ENCODE measurements at regions not wholly inside any gene's neighbourhood (a gene's known extent, or its start where the extent isn't known, plus 50 kb on each side); places are given as distances from the start of the nearest gene placed in this dataset.

DNA sequence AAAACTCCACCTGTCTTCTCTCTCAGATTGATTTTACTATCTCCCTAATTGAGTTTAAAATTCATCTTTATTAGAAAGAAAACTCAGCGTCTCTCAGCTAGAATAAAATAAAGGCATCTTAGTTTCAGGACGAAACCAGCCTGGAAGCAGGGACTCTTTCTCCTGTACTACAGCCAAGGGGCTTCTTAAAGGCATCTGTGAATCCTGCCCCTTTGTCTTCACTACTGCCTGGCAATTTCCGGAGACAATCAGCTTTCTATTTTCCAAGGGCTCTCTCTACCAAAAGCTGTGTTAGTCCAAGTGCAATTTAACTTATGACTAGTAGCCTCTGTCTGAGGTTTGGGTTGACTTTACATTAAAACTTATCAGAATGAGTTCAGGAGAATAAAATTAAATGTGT lies 623.3 kb upstream of the FOXG1 start:
- TF ChIP-seq, protein P1, sequence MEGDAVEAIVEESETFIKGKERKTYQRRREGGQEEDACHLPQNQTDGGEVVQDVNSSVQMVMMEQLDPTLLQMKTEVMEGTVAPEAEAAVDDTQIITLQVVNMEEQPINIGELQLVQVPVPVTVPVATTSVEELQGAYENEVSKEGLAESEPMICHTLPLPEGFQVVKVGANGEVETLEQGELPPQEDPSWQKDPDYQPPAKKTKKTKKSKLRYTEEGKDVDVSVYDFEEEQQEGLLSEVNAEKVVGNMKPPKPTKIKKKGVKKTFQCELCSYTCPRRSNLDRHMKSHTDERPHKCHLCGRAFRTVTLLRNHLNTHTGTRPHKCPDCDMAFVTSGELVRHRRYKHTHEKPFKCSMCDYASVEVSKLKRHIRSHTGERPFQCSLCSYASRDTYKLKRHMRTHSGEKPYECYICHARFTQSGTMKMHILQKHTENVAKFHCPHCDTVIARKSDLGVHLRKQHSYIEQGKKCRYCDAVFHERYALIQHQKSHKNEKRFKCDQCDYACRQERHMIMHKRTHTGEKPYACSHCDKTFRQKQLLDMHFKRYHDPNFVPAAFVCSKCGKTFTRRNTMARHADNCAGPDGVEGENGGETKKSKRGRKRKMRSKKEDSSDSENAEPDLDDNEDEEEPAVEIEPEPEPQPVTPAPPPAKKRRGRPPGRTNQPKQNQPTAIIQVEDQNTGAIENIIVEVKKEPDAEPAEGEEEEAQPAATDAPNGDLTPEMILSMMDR (IDR thresholded peaks at IDR 0.05; ENCODE audit: borderline replicate concordance, extremely low read depth, low read length, poor library complexity, severe bottlenecking) = no peak
- no peak for TF ChIP-seq EZH2 (IDR thresholded peaks at IDR 0.05; ENCODE audit: borderline replicate concordance, low read depth, low read length, severe bottlenecking)
